GM20000 (cell line): ENCODE measurements at regions not wholly inside any gene's neighbourhood (a gene's known extent, or its start where the extent isn't known, plus 50 kb on each side); places are given as distances from the start of the nearest gene placed in this dataset.

ENCODE experiments used
- DNase-seq: peaks from one replicate; pipeline ENCODE4 v3.0.0; 2012; ENCODE audit warnings: low spot score
- TF ChIP-seq, protein P1 (sequence below): IDR thresholded peaks from 2 replicates; pipeline ENCODE4 v1.5.1; 2012; ENCODE audit warnings: mild to moderate bottlenecking, control low read depth; ENCODE audit errors: extremely low read depth, missing control alignments

DNA sequence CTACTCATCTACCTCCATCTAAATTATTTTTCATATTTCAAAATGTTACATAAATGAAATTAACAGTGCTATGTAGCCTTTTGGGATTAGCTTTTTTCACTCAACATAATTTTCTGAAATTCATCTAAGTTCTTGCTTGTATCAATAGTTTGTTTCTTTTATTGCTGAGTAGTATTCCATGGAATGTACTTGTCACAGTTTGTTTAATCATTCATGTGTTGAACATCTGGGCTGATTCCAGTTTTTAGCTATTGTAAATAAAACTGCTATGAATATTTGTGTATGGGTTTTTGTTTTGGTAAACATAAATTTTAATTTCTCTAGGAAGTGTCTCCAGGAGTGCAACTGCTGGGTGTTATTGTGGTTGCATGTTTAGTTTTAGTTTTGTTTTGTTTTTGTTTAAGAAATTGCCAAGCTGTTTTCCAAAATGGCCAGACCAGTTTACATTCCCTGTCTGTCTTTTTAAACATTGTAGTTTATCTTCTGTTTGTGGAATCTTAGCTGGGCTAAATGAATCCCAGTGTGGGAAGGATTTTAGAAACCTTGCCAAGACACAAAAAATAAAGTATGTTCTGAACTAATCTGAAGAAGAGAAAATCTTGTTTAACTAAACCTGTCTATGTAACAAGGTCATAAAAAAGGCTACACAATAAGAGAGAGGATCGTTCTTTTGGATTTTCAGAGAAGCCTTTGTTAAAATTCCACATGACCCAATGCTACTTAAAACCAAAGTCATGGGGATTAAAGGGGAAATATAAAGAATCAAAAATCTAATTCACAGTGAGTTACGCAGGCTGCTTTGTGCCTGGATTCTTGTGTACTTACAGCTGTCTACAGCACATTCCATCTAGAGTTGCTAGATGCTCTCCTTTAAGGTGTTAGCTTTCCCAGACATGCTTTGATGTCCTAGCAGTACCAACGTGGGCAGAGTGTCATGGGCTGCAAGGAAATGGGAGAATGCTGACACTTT lies 129.2 kb upstream of the SUCLG2 start:
- TF ChIP-seq, protein P1, sequence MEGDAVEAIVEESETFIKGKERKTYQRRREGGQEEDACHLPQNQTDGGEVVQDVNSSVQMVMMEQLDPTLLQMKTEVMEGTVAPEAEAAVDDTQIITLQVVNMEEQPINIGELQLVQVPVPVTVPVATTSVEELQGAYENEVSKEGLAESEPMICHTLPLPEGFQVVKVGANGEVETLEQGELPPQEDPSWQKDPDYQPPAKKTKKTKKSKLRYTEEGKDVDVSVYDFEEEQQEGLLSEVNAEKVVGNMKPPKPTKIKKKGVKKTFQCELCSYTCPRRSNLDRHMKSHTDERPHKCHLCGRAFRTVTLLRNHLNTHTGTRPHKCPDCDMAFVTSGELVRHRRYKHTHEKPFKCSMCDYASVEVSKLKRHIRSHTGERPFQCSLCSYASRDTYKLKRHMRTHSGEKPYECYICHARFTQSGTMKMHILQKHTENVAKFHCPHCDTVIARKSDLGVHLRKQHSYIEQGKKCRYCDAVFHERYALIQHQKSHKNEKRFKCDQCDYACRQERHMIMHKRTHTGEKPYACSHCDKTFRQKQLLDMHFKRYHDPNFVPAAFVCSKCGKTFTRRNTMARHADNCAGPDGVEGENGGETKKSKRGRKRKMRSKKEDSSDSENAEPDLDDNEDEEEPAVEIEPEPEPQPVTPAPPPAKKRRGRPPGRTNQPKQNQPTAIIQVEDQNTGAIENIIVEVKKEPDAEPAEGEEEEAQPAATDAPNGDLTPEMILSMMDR: no peak
- no peak for DNase-seq

DNA sequence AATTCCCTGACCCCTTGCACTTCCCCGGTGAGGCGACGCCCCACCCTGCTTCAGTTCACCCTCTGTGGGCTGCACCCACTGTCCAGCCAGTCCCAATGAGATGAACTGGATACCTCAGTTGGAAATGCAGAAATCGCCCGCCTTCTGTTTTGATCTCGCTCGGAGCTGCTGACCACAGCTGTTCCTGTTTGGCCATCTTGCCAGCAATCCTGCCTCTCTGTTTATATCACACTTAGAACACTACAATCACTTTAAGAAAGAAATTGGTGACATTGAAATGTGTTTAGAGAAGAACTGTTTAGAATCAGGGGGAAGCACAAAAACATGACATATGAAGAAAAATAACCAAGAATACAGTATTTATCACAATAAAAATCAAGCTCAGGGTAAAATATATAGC lies 127.5 kb upstream of the SUCLG2 start:
- no peak for DNase-seq
- TF ChIP-seq, protein P1: no peak

DNA sequence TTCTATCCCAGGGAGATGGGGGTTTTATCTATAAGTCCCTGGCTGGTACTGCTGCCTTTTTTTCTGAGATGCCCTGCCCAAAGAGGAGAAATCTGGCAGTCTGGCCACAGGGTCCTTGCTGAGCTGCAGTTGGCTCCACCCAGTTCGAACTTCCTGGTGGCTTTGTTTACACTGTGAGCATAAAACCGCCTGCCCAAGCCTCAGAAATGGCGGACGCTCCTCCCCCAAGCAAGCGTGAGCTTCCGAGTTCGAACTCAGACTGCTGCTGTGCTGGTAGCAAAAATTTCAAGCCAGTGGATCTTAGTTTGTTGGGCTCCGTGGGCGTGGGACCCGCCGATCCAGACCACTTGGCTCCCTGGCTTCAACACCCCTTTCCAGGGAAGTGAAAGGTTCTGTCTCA lies 126.8 kb upstream of the SUCLG2 start:
- TF ChIP-seq, protein P1: no peak
- DNase-seq: no peak

DNA sequence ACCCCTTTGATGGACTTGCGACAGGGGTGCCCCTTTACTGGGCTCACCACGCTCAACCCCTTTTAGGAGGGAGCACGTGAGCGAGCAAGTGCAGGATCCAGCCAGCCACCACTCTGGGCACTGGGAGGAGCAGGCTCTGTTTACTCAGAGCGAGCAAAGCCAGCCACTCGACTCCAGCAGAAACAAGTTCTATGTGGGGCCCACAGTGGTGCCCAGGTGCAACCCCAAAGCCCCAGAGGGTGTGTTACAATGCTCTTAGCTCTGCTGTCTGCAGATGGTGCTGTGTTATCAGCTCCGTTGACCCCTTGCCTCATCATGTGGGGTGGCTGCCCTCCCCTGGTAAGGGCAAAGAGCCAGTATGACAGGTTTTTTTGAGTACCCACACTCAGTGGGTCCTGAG lies 120.3 kb upstream of the SUCLG2 start:
- DNase-seq: no peak
- TF ChIP-seq, protein P1: no peak

DNA sequence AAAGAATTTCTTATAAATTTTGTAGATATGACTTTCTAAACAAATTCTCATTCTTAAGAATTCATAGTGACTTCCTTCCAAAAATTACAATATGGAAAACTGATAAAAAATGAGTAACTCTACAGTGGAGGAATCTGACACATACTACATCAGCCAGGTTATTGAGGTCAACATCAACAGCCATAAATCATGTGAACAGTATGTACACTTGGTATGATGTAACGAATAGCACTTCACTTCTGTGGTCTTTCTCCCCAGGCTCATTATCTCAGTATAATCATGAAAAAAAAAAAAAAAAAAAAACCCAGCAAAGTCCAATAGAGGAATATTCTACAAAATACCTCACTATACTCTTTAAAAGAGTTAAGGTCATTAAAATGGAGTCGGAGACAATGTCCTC lies 111.2 kb upstream of the SUCLG2 start:
- DNase-seq: no peak

DNA sequence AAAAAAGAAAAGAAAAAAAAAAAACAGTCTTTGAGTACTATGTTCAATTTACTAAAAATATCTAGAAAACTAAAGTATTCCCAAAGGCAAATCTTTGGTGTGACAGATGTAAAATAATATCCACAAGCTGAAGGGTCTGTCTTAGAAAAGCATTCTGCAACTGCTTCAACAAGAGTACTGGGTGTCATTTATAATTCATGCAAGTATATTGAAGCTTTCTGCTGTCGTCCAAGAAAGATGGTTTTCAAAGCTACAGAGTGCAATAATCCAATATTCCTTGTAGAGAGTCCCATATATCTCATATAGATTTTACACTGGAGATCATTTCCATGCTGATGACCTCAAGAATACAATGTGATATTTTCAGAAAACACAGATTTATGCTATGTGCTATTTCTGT lies 90.9 kb upstream of the SUCLG2 start:
- TF ChIP-seq, protein P1: no peak
- no peak for DNase-seq

More for the DNA sequence above, 111.2 kb upstream of the SUCLG2 start:
- TF ChIP-seq, protein P1: no peak

DNA sequence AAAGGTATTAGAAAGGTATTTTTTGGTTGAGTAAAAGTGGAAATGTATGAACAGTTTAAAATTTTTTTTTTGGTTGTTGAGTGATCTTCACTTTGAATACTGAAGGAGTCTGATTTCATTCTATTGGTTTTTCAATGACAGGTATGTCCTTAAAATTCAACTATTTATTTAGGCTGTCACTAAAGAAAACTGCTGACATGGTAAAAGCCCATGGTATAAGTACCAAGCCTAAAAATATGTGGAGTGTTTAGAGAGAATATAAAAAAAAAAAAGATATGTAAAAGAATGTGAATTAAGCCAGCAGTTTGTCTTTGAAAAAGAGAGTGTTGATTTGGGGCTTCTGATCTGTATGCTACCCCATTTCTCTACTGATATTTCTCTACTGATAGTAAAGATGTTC lies 90.3 kb upstream of the SUCLG2 start:
- DNase-seq: no peak
- TF ChIP-seq, protein P1: no peak
